IgD-negative memory B cell (primary cell): ENCODE measurements at regions not wholly inside any gene's neighbourhood (a gene's known extent, or its start where the extent isn't known, plus 50 kb on each side); places are given as distances from the start of the nearest gene placed in this dataset.

Experiments
- H3K27ac Mint-ChIP-seq, 3 donors: one replicate each; pipeline ENCODE4 v1.8.0; 2020 to 2022; ENCODE audit warnings: mild to moderate bottlenecking in 3 of 3, mixed read lengths in 3 of 3, moderate library complexity in 1 of 3
- H3K27me3 Mint-ChIP-seq: one replicate; pipeline ENCODE4 v1.8.0; 2021; ENCODE audit warnings: mixed read lengths
- H3K36me3 Mint-ChIP-seq: one replicate; pipeline ENCODE4 v1.8.0; 2020; ENCODE audit warnings: mild to moderate bottlenecking, mixed read lengths
- H3K4me1 Mint-ChIP-seq, 3 donors: one replicate each; pipeline ENCODE4 v1.8.0; 2020 to 2022; ENCODE audit warnings: mixed read lengths in 3 of 3, mild to moderate bottlenecking in 1 of 3
- H3K4me3 Mint-ChIP-seq, 4 donors: one replicate each; pipeline ENCODE4 v1.8.0; 2020 to 2022; ENCODE audit warnings: mild to moderate bottlenecking in 4 of 4, mixed read lengths in 4 of 4, moderate library complexity in 3 of 4
- H3K9me3 Mint-ChIP-seq, 3 donors: one replicate each; pipeline ENCODE4 v1.8.0; 2020 to 2021; ENCODE audit warnings: mixed read lengths in 3 of 3, mild to moderate bottlenecking in 1 of 3

- H3K27me3 Mint-ChIP-seq = peaks cover 3% of the 10 kb centered on the region
- H3K4me3 Mint-ChIP-seq = no peak overlapping the region
- H3K9me3 Mint-ChIP-seq = peaks cover 0 to 4% (median 0%) of the 10 kb centered on the region in 3 donors
- no peaks in the 10 kb centered on the region for H3K4me1 Mint-ChIP-seq
- H3K27ac Mint-ChIP-seq = no peak overlapping the region
- no peaks in the 10 kb centered on the region for H3K36me3 Mint-ChIP-seq
Observed at GRCh38 chr7:85622059-85622458, 435.2 kb upstream of the SEMA3D start.

GRCh38 chr7:85620936-85621685 lies 434.3 kb upstream of the SEMA3D start:
- no peak overlapping the region for H3K4me3 Mint-ChIP-seq
- peaks cover 0 to 4% (median 0%) of the 10 kb centered on the region in 3 donors for H3K9me3 Mint-ChIP-seq
- no peak overlapping the region for H3K27ac Mint-ChIP-seq
- peaks cover 3% of the 10 kb centered on the region for H3K27me3 Mint-ChIP-seq
- H3K36me3 Mint-ChIP-seq = no peaks in the 10 kb centered on the region
- no peaks in the 10 kb centered on the region for H3K4me1 Mint-ChIP-seq

GRCh38 chr7:85619236-85619635 lies 432.4 kb upstream of the SEMA3D start:
- no peaks in the 10 kb centered on the region for H3K27me3 Mint-ChIP-seq
- H3K4me1 Mint-ChIP-seq = no peaks in the 10 kb centered on the region

GRCh38 chr7:85614684-85615083 lies 427.8 kb upstream of the SEMA3D start:
- Mint-ChIP-seq H3K27me3 (no peaks in the 10 kb centered on the region), H3K4me1 (no peaks in the 10 kb centered on the region), H3K36me3 (peaks cover 2% of the 10 kb centered on the region), H3K9me3 (peaks cover 0 to 5% (median 2%) of the 10 kb centered on the region in 3 donors), H3K27ac (no peak overlapping the region), H3K4me3 (no peak overlapping the region)

More at GRCh38 chr7:85619236-85619635, 432.4 kb upstream of the SEMA3D start:
- no peak overlapping the region for H3K27ac Mint-ChIP-seq
- H3K9me3 Mint-ChIP-seq = peaks cover 0 to 4% (median 0%) of the 10 kb centered on the region in 3 donors
- no peaks in the 10 kb centered on the region for H3K36me3 Mint-ChIP-seq
- no peak overlapping the region for H3K4me3 Mint-ChIP-seq

- Mint-ChIP-seq H3K36me3 (peaks cover 2% of the 10 kb centered on the region), H3K27me3 (no peaks in the 10 kb centered on the region), H3K27ac (no peak overlapping the region), H3K4me3 (no peak overlapping the region), H3K9me3 (peaks cover 0 to 5% (median 2%) of the 10 kb centered on the region in 3 donors), H3K4me1 (no peaks in the 10 kb centered on the region)
Observed at GRCh38 chr7:85612514-85612913, 425.7 kb upstream of the SEMA3D start.

- H3K4me1 Mint-ChIP-seq = no peaks in the 10 kb centered on the region
- no peak overlapping the region for H3K4me3 Mint-ChIP-seq
- H3K27ac Mint-ChIP-seq = no peak overlapping the region
- no peaks in the 10 kb centered on the region for H3K27me3 Mint-ChIP-seq
- peaks cover 2% of the 10 kb centered on the region for H3K36me3 Mint-ChIP-seq
- peaks cover 0 to 14% (median 2%) of the 10 kb centered on the region in 3 donors for H3K9me3 Mint-ChIP-seq
Observed at GRCh38 chr7:85608804-85609203, 421.9 kb upstream of the SEMA3D start.

- Mint-ChIP-seq H3K4me1 (no peaks in the 10 kb centered on the region), H3K4me3 (no peak overlapping the region), H3K36me3 (no peaks in the 10 kb centered on the region), H3K27ac (no peak overlapping the region), H3K9me3 (peaks cover 0 to 9% (median 0%) of the 10 kb centered on the region in 3 donors), H3K27me3 (peaks cover 1% of the 10 kb centered on the region)
Observed at GRCh38 chr7:85602196-85602595, 415.3 kb upstream of the SEMA3D start.

- H3K27ac Mint-ChIP-seq = no peak overlapping the region
- H3K27me3 Mint-ChIP-seq = peaks cover 1% of the 10 kb centered on the region
- H3K9me3 Mint-ChIP-seq = peaks cover 0 to 9% (median 0%) of the 10 kb centered on the region in 3 donors
- no peaks in the 10 kb centered on the region for H3K36me3 Mint-ChIP-seq
- peak overlapping the region in 1 of 4 donors; percentile 61 for H3K4me3 Mint-ChIP-seq
- no peaks in the 10 kb centered on the region for H3K4me1 Mint-ChIP-seq
Observed at GRCh38 chr7:85600395-85600794, 413.5 kb upstream of the SEMA3D start.

GRCh38 chr7:85596827-85597226 lies 410.0 kb upstream of the SEMA3D start:
- H3K4me3 Mint-ChIP-seq = no peak overlapping the region

GRCh38 chr7:85595750-85596178 lies 408.9 kb upstream of the SEMA3D start:
- Mint-ChIP-seq H3K9me3 (no peaks in the 10 kb centered on the region), H3K36me3 (no peaks in the 10 kb centered on the region), H3K27me3 (no peaks in the 10 kb centered on the region), H3K4me1 (peaks cover 0 to 4% (median 0%) of the 10 kb centered on the region in 3 donors), H3K27ac (no peak overlapping the region), H3K4me3 (no peak overlapping the region)

More at GRCh38 chr7:85596827-85597226, 410.0 kb upstream of the SEMA3D start:
- H3K27me3 Mint-ChIP-seq = peaks cover 1% of the 10 kb centered on the region
- H3K27ac Mint-ChIP-seq = no peak overlapping the region
- no peaks in the 10 kb centered on the region for H3K36me3 Mint-ChIP-seq
- H3K9me3 Mint-ChIP-seq = no peaks in the 10 kb centered on the region
- peaks cover 0 to 4% (median 0%) of the 10 kb centered on the region in 3 donors for H3K4me1 Mint-ChIP-seq

- no peaks in the 10 kb centered on the region for H3K36me3 Mint-ChIP-seq
- no peak overlapping the region for H3K4me3 Mint-ChIP-seq
- H3K4me1 Mint-ChIP-seq = peaks cover 0 to 4% (median 0%) of the 10 kb centered on the region in 3 donors
- H3K27me3 Mint-ChIP-seq = no peaks in the 10 kb centered on the region
- H3K9me3 Mint-ChIP-seq = peaks cover 0 to 1% (median 0%) of the 10 kb centered on the region in 3 donors
- H3K27ac Mint-ChIP-seq = no peak overlapping the region
Observed at GRCh38 chr7:85593355-85593754, 406.5 kb upstream of the SEMA3D start.

- H3K9me3 Mint-ChIP-seq = peaks cover 0 to 1% (median 0%) of the 10 kb centered on the region in 3 donors
- H3K36me3 Mint-ChIP-seq = no peaks in the 10 kb centered on the region
- H3K4me3 Mint-ChIP-seq = no peak overlapping the region
- peaks cover 0 to 1% (median 0%) of the 10 kb centered on the region in 3 donors for H3K4me1 Mint-ChIP-seq
- no peaks in the 10 kb centered on the region for H3K27me3 Mint-ChIP-seq
- no peak overlapping the region for H3K27ac Mint-ChIP-seq
Observed at GRCh38 chr7:85587785-85588184, 400.9 kb upstream of the SEMA3D start.

GRCh38 chr7:85586091-85586490 lies 399.2 kb upstream of the SEMA3D start:
- Mint-ChIP-seq H3K4me1 (no peaks in the 10 kb centered on the region), H3K36me3 (no peaks in the 10 kb centered on the region), H3K9me3 (peaks cover 0 to 1% (median 0%) of the 10 kb centered on the region in 3 donors)

GRCh38 chr7:85583131-85583953 lies 396.5 kb upstream of the SEMA3D start:
- no peak overlapping the region for H3K27ac Mint-ChIP-seq
- no peaks in the 10 kb centered on the region for H3K9me3 Mint-ChIP-seq
- no peaks in the 10 kb centered on the region for H3K4me1 Mint-ChIP-seq
- no peaks in the 10 kb centered on the region for H3K36me3 Mint-ChIP-seq
- no peaks in the 10 kb centered on the region for H3K27me3 Mint-ChIP-seq
- no peak overlapping the region for H3K4me3 Mint-ChIP-seq

More at GRCh38 chr7:85586091-85586490, 399.2 kb upstream of the SEMA3D start:
- Mint-ChIP-seq H3K4me3 (no peak overlapping the region), H3K27me3 (no peaks in the 10 kb centered on the region), H3K27ac (no peak overlapping the region)

GRCh38 chr7:85573844-85574243 lies 387.0 kb upstream of the SEMA3D start:
- H3K4me3 Mint-ChIP-seq = no peak overlapping the region
- no peaks in the 10 kb centered on the region for H3K9me3 Mint-ChIP-seq
- H3K4me1 Mint-ChIP-seq = no peaks in the 10 kb centered on the region
- H3K27ac Mint-ChIP-seq = no peak overlapping the region
- peaks cover 2% of the 10 kb centered on the region for H3K27me3 Mint-ChIP-seq
- no peaks in the 10 kb centered on the region for H3K36me3 Mint-ChIP-seq
